GM18505 (cell line): ENCODE measurements at regions not wholly inside any gene's neighbourhood (a gene's known extent, or its start where the extent isn't known, plus 50 kb on each side); places are given as distances from the start of the nearest gene placed in this dataset.

Source experiments
- ATAC-seq: cut with Tn5 transposase; IDR thresholded peaks from one replicate; pipeline ENCODE4 v1.9.1; 2021; ENCODE audit not compliant: unreplicated experiment
- POLR2A ChIP-seq: IDR thresholded peaks from 4 replicates; pipeline ENCODE4 v1.6.1; 2011; ENCODE audit warnings: borderline replicate concordance; ENCODE audit not compliant: insufficient read depth, insufficient read length; ENCODE audit errors: extremely low read depth

DNA sequence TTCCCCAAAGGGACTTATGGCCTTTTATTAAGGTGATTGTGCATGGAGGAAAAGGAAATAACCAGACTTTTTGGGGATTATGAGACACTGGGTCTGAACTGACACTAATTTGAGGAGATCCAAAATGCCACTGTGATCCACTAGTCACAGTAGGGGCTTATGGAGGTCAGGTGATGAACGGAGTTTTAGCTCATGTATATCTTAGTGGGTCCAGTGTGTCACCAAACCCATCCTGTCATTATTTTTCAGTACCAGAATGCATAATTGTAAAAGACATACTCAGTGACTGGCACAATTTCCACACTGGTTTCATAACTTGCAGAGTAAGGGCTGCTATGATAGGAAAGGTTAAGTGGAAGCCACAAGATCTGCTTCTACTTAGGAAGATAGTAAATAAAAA lies 131.3 kb downstream of the RTL3 start:
- ATAC-seq, result no peak
- TF ChIP-seq POLR2A, result no peak

DNA sequence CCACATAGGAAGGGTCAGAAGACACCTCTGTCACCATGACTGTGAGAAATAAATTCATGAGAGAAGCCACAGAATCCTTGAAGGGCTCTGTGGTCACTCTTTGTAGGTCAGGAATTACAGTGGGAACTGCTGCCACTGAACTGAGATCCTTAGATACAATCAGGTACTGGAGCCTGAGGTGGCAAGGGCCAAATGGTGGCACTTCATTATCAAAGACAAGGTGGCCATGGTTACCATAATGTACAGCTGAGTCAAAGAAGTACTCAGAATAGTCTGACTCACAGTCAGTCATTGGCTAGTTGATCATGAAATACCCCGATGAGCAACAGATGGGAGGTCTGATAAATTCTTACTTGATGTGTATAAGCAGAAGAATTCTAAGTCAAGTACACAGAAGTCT lies 131.9 kb downstream of the RTL3 start:
- no peak for TF ChIP-seq POLR2A
- no peak for ATAC-seq

DNA sequence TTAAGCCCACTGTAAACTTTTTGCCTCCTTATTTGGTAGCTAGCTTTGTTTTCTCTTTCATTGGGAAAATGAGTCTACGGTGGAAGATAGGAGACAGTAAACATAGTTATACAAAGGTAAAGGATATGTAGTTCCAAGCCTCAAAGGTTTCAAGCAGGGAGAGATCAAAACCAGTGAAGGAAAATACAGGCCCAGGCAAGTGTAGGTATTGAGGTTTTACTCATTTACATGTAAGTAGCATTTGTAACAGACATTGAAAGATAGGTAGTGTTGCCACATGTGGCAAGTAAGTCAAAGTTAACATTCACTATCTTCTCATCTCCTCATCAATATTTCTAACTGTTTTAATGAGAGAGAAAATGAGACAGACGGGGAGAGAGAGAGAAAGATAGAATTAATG lies 136.5 kb downstream of the RTL3 start:
- TF ChIP-seq POLR2A, result no peak
- ATAC-seq, result no peak

DNA sequence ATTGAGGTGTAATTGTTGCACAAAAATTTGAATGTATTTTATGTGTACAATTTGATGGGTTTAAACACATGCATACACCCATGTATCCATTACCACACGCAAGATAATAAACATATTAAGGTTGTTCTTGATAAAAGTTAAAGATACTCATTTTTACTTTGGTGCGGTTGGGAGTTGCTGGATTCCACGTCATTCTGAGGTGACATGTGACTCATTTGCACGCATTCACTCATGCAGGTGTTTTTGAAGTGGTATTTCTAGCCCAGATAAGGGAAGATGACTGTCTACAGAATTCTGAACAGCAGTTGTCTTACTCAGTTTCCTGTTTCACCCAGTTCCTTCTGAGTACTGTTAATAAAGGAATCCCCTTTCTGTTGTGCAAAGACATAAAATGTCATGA lies 142.0 kb downstream of the RTL3 start:
- ATAC-seq, result peak; percentile 77

DNA sequence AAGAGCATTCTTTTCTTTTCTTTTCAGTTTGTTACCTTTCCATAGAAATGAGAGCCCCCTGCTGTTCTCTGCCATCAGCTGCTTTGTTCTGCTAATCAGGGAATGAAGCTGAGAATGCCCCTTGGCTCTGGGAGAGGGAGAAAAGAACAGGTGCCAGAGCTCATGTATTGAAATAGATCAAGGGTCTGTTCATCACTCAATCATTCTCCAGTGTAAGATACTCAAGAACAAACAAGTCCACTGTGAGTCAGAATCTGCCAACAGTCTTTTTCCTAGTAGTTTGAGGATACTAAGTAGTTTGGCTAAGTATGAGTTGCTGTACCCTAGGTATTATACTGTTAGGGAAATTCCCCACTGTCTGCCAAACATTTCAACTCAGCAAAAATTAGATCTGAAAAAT lies 144.3 kb downstream of the RTL3 start:
- no peak for ATAC-seq
- TF ChIP-seq POLR2A, result no peak

More for the DNA sequence above, 142.0 kb downstream of the RTL3 start:
- TF ChIP-seq POLR2A, result no peak

DNA sequence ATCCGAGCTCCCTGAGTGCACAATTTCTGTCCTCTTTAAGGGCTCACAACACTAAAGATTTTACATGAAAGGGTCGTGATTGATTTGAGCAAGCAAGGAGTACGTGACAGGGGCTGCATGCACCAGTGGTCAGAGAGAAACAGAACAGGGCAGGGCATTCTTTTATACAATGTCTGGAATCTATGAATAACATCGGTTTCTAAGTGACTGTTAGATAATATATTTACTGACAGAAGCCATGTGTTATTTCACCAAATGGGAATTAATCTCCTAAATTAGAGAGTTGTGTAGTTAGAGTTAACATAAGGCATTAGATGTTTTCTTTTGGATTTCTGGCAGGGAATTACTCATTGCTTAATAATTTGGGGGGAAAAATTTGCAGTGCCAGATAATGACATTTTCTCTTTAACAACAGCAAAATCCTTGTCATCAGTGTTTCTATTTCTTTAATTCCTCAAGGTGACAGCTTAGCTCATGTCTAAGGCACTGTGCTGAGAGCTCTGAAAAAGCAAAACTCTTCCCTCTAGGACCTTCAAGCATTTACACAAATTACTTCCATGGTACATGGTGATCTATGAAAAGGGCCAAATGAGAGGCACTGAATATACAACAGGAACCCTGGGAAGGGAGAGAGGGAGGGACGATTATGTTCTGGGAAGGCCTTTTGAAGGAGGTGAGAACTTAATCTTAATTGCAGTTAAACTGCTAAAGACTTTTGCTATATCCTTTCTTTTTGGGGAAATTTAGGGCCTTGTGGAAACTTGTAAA lies 145.0 kb downstream of the RTL3 start:
- ATAC-seq, result no peak
- no peak for TF ChIP-seq POLR2A

DNA sequence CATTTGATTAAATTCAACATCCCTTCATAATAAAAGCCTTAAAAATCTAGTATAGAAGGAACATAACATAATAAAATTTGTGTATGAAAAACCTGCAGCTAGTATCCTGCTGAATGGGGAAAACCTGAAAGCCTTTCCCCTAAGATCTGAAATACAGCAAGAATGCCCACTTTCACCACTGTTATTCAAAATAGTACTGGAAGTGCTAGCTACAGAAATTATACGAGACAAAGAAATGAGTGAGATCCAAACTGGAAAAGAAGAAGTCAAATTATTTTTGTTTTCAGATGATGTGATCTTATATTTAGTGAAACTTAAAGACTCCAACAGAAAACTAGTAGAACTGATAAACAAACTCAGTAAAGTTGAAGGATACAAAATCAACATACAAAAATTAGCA lies 152.9 kb downstream of the RTL3 start:
- no peak for ATAC-seq
- no peak for TF ChIP-seq POLR2A

DNA sequence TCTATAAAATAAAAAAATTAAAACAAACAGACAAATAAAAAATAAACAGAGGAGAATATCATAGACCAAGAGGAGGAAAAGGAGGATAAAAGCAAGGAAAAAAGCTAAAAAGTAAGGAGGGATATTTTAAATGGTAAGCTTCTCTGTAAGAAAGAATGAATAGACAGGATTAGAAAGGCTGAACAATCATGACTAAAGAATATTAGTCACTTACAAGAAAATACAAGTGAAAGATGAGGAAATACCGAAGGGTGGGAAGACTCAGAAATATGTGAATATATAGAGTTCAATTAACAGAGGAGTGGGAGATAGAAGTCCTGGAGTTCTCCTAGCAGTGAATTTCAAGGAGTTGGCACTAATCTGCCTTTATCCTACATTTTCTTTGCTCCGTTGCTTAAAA lies 162.6 kb downstream of the RTL3 start:
- TF ChIP-seq POLR2A, result no peak

DNA sequence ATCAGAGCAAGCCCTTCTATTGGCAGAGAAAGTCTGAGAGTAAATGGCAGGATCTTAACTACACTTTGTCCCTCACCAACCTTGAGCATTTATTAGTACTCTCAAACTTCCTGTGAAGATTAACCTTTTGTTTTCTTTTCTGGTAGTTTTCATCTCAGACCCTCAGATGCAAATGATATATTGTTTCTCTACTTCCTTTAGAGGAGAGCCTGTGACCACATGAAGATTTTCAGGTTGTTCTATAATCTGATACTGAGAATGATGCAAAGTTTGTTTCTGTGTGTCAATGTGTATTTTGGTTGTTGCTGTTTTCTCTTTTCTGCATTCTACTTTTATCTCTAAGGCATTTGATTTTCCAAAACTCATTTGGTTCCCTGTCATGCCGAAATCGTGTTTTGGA lies 165.8 kb upstream of the CYSLTR1 start:
- no peak for TF ChIP-seq POLR2A
- peak; percentile 66 for ATAC-seq

More for the DNA sequence above, 162.6 kb downstream of the RTL3 start:
- ATAC-seq, result no peak

DNA sequence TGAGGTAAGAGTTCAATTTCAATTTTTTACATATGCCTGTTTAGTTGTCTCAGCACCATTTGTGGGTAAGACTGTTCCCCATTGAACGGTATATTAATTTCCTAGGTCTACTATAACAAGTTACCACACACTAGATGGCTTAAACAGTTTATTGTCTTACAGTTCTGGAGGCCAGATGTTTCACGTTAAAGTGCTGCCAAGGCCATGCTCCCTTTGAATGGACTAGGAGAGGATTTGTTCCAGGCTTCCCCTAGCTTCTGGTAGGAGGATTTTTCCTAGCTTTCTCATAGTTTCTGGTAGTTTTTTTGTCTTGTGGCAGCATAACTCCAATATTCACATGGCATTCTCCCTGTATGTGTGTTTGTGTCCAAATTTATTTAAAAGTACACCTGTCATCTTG lies 149.3 kb upstream of the CYSLTR1 start:
- no peak for ATAC-seq
- no peak for TF ChIP-seq POLR2A

DNA sequence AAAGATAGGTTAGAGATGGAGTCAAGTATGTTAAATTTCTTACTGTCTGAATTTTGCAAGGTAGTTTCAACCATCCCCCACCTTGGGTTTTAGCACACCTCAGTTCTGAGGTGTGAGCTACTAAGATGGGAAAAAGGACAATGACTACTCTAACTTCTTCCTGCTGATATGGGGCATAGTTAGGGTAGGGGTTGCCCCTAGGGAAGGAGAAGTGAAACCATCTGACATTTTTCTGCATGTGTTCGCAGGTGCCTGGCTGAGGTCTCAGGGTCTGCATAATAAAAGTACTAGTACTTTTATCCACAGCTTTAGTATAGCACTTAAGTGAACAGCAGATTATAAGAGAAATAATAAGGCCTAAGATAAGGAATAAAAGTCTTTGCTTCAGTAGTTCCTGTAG lies 129.5 kb upstream of the CYSLTR1 start:
- ATAC-seq, result no peak
- TF ChIP-seq POLR2A, result no peak

DNA sequence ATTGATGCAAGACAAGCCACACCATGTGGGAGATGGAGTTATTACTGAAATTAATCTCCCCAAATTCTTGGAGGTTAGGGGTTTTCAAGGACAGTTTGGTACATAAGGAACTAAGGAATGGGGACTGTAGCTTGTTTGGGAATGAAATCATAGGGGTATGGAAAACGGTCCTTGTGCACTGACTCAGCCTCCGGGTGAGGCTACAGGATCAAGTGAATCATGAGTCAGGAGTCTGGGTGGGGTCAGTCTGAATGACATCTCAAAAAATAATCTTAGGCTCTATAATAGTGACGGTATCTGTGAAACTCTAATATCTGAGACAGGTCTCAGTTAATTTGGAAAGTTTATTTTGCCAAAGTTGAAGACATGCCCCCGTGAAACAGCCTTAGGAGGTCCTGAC lies 128.5 kb upstream of the CYSLTR1 start:
- TF ChIP-seq POLR2A, result no peak
- no peak for ATAC-seq

DNA sequence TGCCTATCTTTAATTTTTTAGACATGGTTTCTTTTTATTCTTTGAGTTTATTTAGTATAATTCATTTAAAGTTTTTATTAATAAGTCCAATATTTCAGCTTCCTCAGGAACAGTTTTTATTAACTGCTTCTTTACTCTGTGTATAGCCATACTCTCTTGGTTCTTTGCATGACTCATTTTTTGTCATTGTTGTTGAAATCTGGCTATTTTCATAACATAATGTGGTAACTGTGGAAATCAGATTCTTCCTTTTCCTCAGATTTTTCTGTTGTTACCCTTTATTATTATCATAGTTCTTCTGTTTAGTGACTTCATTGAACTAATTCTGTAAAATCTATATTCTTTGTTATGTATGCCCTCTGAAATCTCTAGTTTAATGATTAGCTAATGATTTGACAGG lies 124.9 kb upstream of the CYSLTR1 start:
- no peak for TF ChIP-seq POLR2A
- ATAC-seq, result no peak

DNA sequence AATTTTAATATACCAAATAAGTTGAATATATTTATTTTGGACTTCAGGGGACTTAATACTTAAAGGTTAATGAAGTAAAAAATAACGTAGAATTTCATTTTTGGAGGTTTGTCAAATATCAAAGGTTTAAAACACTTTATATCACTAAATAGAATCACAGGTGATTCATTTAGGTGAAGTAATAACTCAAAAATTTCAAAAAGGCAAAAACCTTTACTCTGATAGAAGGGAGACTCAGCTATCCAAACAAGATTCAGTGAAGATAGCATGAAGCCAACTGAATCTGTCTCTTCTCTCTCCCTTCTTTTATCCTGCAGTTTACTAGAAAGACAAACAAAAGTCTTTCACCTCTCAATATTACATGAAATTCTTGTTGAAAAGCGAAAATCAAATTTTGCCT lies 110.2 kb upstream of the CYSLTR1 start:
- ATAC-seq, result no peak
- TF ChIP-seq POLR2A, result no peak

DNA sequence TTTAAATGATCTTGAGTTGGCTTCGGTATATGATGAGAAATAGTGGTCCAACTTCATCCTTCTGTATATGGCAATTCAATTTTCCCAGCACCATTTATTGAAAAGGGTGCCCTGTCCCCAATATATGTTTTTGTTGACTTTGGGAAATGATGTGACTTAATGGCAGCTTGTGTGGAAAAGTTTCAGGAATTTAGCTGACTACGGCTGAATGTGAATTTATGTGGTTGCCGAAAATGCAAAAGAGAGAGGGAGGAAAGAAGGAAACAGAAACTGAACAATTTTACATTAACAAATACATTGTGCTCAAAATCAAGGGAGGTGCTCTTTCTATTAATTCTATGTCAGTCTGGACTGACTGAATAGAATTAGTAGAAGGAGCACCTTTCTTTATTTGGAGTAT lies 101.8 kb upstream of the CYSLTR1 start:
- no peak for ATAC-seq
- TF ChIP-seq POLR2A, result no peak

DNA sequence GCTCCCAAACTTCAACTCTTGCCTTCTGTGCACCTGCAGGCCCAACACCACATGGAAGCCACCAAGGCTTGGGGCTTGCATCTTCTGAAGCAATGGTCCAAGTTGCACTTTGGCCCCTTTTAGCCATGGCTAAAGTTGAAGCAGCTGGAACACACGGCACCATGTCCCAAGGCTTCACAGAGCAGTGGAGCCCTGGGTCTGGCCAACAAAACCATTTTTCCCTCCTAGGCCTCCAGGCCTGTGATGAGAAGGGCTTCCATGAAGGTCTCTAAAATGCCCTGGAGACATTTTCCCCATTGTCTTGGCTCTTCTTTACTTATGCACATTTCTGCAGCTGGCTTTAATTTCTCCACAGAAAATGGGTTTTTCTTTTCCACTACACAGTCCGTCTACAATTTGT lies 61.3 kb upstream of the CYSLTR1 start:
- ATAC-seq, result no peak
- no peak for TF ChIP-seq POLR2A

DNA sequence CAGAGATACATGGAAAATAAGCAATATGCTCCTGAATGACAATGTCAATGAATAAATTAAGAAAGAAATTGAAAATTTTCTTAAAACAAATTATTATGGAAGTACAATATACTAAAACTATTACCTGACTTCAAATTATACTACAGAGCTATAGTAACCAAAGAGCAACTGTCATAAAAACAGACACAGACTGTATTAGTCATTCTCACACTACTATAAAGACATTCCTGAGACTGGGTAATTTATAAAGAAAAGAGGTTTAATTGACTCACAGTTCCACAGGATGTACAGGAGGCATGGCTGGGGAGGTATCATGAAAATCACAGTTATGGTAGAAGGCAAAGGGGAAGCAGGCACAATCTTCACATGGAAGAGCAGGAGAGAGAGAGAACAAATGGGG lies 60.0 kb upstream of the CYSLTR1 start:
- no peak for TF ChIP-seq POLR2A
- ATAC-seq, result no peak
